ENCODE measurements at regions not wholly inside any gene's neighbourhood (a gene's known extent, or its start where the extent isn't known, plus 50 kb on each side); places are given as distances from the start of the nearest gene placed in this dataset.

GRCh38 chr1:80278936-80279335 is 1272.4 kb upstream of the ADGRL4 start (continued):
- no peak for TF ChIP-seq TCF12 (IDR thresholded peaks at IDR 0.05; ENCODE audit: low read depth, low read length)
- no peak for TF ChIP-seq GTF2F1 (IDR thresholded peaks at IDR 0.05; ENCODE audit: borderline replicate concordance, low read depth, low read length)
- no peak for TF ChIP-seq SIX5 (IDR thresholded peaks at IDR 0.05; ENCODE audit: low read depth, low read length)

All from H1 (cell line).